NT2/D1 (cell line): ENCODE measurements at regions not wholly inside any gene's neighbourhood (a gene's known extent, or its start where the extent isn't known, plus 50 kb on each side); places are given as distances from the start of the nearest gene placed in this dataset.
A peak's percentile ranks its signal among the peaks of the same experiment; 100 is the strongest.

Source experiments
- DNase-seq: peaks from one replicate; pipeline ENCODE4 v3.0.0-alpha.2; 2011; ENCODE audit warnings: low read depth, low spot score
- H3K27me3 ChIP-seq: 2 replicates; pipeline ENCODE4 v1.6.0; 2011; ENCODE audit warnings: mild to moderate bottlenecking; ENCODE audit not compliant: insufficient read length, insufficient read depth
- H3K36me3 ChIP-seq: 2 replicates; pipeline ENCODE4 v1.6.1; 2011; ENCODE audit warnings: mild to moderate bottlenecking, low read length, mixed read lengths; ENCODE audit not compliant: insufficient read depth, insufficient read length
- H3K4me1 ChIP-seq: 2 replicates; pipeline ENCODE4 v1.5.1; 2011; ENCODE audit not compliant: insufficient read depth, insufficient read length
- H3K4me3 ChIP-seq: 2 replicates; pipeline ENCODE4 v1.5.1; 2011; ENCODE audit warnings: low read depth; ENCODE audit not compliant: insufficient read length
- H3K9ac ChIP-seq: 2 replicates; pipeline ENCODE4 v1.6.0; 2011; ENCODE audit warnings: low read depth; ENCODE audit not compliant: insufficient read length
- H3K9me3 ChIP-seq: 2 replicates; pipeline ENCODE4 v1.5.1; 2011; ENCODE audit warnings: mild to moderate bottlenecking, low read length; ENCODE audit not compliant: insufficient read depth
- SUZ12 ChIP-seq: IDR thresholded peaks from 2 replicates; pipeline ENCODE4 v1.6.1; 2011; ENCODE audit not compliant: insufficient read length, insufficient read depth; ENCODE audit errors: extremely low read depth
- YY1 ChIP-seq: IDR thresholded peaks from 2 replicates; pipeline ENCODE4 v1.6.1; 2011; ENCODE audit not compliant: insufficient read length, insufficient read depth
- ZNF274 ChIP-seq: IDR thresholded peaks from 2 replicates; pipeline ENCODE4 v1.6.1; 2011; ENCODE audit warnings: mild to moderate bottlenecking, low read depth, low read length

DNA sequence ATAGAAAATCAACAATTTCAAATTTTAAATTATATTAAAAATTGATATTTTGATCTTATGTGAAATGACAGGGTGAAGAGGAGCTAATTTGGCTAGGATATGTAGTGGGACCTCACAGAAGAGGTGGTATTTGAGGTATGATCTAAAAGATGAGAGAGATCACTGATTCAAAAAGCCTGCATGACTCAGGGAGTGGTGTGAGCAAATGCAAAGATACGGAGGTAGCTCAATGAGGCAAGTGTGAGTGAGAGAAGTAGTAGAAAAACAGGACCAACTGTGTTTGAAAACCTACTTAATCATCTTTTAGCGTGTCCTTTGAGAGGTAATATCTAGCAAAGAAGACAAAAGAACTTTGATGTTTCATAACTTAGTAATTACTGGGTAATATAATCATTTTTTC, 557.5 kb downstream of the DSC3 start:
- TF ChIP-seq ZNF274 (no peak), YY1 (no peak), SUZ12 (no peak)
- no peaks in the 10 kb centered on the region for H3K4me1 ChIP-seq

DNA sequence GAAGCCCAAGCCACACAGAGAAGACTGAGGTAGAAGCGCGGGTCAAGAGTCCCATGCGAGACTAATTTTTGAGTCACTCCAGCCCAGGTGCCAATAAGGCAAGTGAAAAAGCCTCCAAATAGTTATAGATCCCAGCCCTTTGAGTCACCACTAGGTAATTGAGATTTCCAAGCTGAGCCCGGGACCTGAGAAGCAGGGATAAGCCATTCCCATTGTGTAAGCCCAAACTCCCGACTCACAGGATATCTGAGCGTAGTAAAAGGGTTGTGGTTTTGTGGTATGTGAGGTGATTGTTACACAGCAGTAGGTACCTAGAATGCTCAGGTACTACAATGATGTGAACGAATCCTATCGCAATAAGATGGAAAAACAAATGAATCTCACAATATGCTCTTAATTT, 560.7 kb downstream of the DSC3 start:
- DNase-seq = peak; percentile 15
- Histone ChIP-seq H3K4me1 (no peaks in the 10 kb centered on the region), H3K9ac (no peak overlapping the region), H3K9me3 (no peaks in the 10 kb centered on the region), H3K4me3 (no peak overlapping the region), H3K36me3 (no peaks in the 10 kb centered on the region), H3K27me3 (no peaks in the 10 kb centered on the region)
- TF ChIP-seq YY1 (no peak), SUZ12 (no peak), ZNF274 (no peak)

More for the DNA sequence above, 557.5 kb downstream of the DSC3 start:
- H3K9ac ChIP-seq = no peak overlapping the region
- H3K4me3 ChIP-seq = no peak overlapping the region
- H3K36me3 ChIP-seq = no peaks in the 10 kb centered on the region
- no peak for DNase-seq
- no peaks in the 10 kb centered on the region for H3K9me3 ChIP-seq
- no peaks in the 10 kb centered on the region for H3K27me3 ChIP-seq

DNA sequence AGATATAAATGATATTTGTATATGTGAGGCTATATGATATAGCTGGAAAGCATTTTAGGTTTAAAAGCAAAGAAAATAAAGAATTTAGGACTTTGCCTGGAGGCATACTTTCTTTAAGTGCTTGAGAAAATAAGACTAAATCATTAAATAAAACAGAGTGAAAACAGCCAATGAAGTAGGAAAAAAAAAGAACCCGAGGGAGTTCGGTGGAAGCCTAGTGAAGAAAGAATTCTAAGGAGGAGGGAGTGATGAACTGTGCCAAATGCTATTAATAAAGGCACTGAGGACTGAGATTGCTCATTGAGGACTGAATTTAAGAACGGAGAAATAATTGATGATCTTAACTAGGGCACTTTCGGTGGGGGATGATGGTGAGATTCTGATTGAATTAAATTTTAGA, 573.5 kb downstream of the DSC3 start:
- no peak for TF ChIP-seq SUZ12
- TF ChIP-seq ZNF274 = no peak
- TF ChIP-seq YY1 = no peak
- H3K9me3 ChIP-seq = no peaks in the 10 kb centered on the region
- H3K27me3 ChIP-seq = no peaks in the 10 kb centered on the region
- H3K4me3 ChIP-seq = no peak overlapping the region
- H3K4me1 ChIP-seq = no peaks in the 10 kb centered on the region
- no peaks in the 10 kb centered on the region for H3K36me3 ChIP-seq
- DNase-seq = no peak
- no peak overlapping the region for H3K9ac ChIP-seq

DNA sequence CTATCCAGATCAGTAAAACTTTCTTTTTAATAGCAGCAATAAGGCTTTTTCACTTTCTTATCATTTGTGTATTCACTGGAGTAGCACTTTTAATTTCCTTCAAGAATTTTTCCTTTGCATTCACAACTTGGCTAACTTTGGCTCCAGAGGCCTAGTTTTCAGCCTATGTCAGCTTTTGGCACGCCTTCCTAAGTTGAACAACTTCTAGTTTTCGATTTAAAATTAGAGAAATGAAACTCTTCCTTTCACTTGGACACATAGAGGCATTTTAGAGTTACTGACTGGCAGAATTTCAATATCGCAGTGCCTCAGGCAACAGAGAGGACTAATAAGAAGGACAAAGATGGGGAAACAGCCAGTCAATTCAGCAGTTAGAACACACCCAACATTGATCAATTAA, 577.4 kb downstream of the DSC3 start:
- H3K9ac ChIP-seq = no peak overlapping the region
- no peak for DNase-seq
- H3K27me3 ChIP-seq = no peaks in the 10 kb centered on the region
- no peaks in the 10 kb centered on the region for H3K36me3 ChIP-seq
- no peaks in the 10 kb centered on the region for H3K4me1 ChIP-seq
- TF ChIP-seq ZNF274 (no peak), SUZ12 (no peak), YY1 (no peak)
- no peaks in the 10 kb centered on the region for H3K9me3 ChIP-seq
- no peak overlapping the region for H3K4me3 ChIP-seq

DNA sequence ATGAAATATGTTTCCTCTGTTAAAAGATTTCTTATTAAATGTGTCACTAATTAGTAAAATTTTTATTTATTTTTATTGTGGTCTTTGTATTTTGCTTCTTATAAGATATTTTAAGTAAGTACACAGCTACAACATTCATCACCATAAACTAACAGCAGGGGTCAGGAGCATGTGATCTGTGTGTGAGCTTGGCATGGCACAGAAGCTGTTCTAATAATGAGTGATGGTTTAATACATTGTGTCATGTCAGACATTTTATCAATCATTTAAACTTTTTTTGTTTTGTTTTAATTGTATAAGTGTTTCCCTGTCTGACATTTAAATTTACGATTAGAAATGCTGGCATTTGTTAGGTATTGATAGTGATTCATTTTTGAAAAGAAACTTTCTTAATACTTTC, 585.4 kb downstream of the DSC3 start:
- H3K9me3 ChIP-seq = no peaks in the 10 kb centered on the region
- H3K4me3 ChIP-seq = no peak overlapping the region
- H3K4me1 ChIP-seq = no peaks in the 10 kb centered on the region
- no peak overlapping the region for H3K9ac ChIP-seq
- TF ChIP-seq SUZ12 (no peak), ZNF274 (no peak), YY1 (no peak)
- no peak for DNase-seq
- H3K36me3 ChIP-seq = no peaks in the 10 kb centered on the region
- no peaks in the 10 kb centered on the region for H3K27me3 ChIP-seq

DNA sequence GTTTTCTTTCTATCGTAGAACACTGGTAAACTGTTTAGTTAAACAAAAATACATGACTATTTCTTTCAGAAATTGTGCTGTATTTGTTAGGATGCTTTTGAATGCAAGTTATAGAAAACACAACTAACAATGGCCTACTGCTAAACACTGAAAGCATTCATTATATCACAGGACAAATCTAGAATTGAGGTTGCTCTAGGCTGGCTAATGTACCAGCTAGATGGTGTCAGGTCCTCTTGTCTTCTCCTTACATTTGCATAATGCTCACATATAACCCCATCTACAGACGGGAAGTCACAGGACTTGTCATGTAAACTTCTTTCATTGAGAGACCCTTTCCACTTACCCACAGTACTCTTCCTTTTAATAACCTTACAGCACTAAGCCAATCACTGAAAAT, 586.8 kb downstream of the DSC3 start:
- TF ChIP-seq SUZ12 (no peak), YY1 (no peak), ZNF274 (no peak)
- H3K9me3 ChIP-seq = no peaks in the 10 kb centered on the region
- no peaks in the 10 kb centered on the region for H3K36me3 ChIP-seq
- H3K4me1 ChIP-seq = no peaks in the 10 kb centered on the region
- no peak overlapping the region for H3K9ac ChIP-seq
- DNase-seq = no peak
- H3K4me3 ChIP-seq = no peak overlapping the region
- no peaks in the 10 kb centered on the region for H3K27me3 ChIP-seq

DNA sequence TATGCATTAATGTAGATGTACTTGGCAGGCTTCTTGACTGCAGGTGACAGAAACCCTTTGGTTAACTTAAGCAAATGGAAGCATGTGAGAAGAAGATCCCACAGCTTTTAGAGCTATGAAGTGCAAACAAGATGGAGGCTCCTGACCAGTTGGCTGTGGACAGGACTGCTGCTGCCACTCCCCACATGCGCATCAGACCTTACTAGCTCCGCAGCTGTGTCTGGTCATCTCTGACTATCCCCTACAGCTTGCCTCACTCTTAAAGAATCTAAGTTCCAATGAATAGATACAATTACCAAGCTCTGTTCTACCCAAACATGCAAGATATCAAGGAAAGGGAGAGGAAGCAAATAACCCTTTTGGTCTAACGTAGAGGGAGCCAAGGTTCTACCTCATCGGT, 587.6 kb downstream of the DSC3 start:
- Histone ChIP-seq H3K4me3 (no peak overlapping the region), H3K27me3 (no peaks in the 10 kb centered on the region), H3K4me1 (no peaks in the 10 kb centered on the region), H3K9ac (no peak overlapping the region), H3K9me3 (no peaks in the 10 kb centered on the region), H3K36me3 (no peaks in the 10 kb centered on the region)
- TF ChIP-seq YY1 (no peak), SUZ12 (no peak), ZNF274 (no peak)
- no peak for DNase-seq

DNA sequence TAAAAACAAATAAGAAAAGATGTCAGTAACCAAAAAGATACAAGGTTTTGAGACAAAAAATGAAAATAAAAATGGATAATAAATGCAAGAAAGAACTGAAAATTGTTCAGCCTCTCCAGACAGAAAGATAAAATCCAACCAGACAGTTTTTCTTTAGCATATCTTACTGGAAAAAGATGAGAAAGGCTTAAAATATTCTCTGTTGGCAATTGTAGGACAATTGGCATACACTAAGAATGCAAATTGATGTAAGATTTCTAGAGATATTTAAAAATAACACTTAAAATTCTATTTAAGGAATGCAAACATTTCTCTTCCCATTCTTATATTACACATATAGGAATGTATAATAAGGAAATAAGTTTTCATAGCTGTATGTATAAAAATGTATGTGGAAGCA, 590.6 kb downstream of the DSC3 start:
- Histone ChIP-seq H3K27me3 (no peaks in the 10 kb centered on the region), H3K36me3 (no peaks in the 10 kb centered on the region), H3K4me3 (no peak overlapping the region), H3K9me3 (no peaks in the 10 kb centered on the region), H3K4me1 (no peaks in the 10 kb centered on the region), H3K9ac (no peak overlapping the region)
- TF ChIP-seq YY1 (no peak), ZNF274 (no peak), SUZ12 (no peak)
- DNase-seq = no peak
